ENCODE measurements at regions not wholly inside any gene's neighbourhood (a gene's known extent, or its start where the extent isn't known, plus 50 kb on each side); places are given as distances from the start of the nearest gene placed in this dataset.

- H3K9ac ChIP-seq (ENCODE audit: low read length): no peak overlapping the region
- DNase-seq: no peak
- CTCF ChIA-PET: no interaction called here
- H3K4me3 Mint-ChIP-seq: no peak overlapping the region
- H3K27ac ChIP-seq (ENCODE audit: low read length in 2 of 2): no peak overlapping the region
- H2AFZ ChIP-seq (ENCODE audit: insufficient read depth, low read depth, low read length, poor library complexity, severe bottlenecking): no peak overlapping the region
- H4K20me1 ChIP-seq (ENCODE audit: control insufficient read depth, insufficient read depth, low read length, poor library complexity, severe bottlenecking): no peaks in the 10 kb centered on the region
- intact Hi-C loops (cut with micrococcal nuclease): no loop called here
- H3K27me3 ChIP-seq (replicated peaks in 1 of 4; ENCODE audit: control extremely low read depth in 1 of 4, control insufficient read depth in 3 of 4, insufficient read depth in 4 of 4, low read length in 3 of 4): no peaks in the 10 kb centered on the region
- no peak overlapping the region for H3K4me2 ChIP-seq (replicated peaks; ENCODE audit: low read depth, low read length, poor library complexity, severe bottlenecking)
- no peak overlapping the region for H3K4me3 ChIP-seq (ENCODE audit: control extremely low read depth in 1 of 5, extremely low read depth in 1 of 5, insufficient read depth in 1 of 5, low read depth in 2 of 5, low read length in 4 of 5)
- H3K27ac Mint-ChIP-seq: no peak overlapping the region
- no peaks in the 10 kb centered on the region for H3K36me3 ChIP-seq (replicated peaks in 1 of 2; ENCODE audit: control extremely low read depth in 1 of 2, control insufficient read depth in 1 of 2, extremely low read depth in 1 of 2, insufficient read depth in 2 of 2, low read length in 1 of 2)
- H3K79me2 ChIP-seq (ENCODE audit: control insufficient read depth, insufficient read depth, low read length): no peaks in the 10 kb centered on the region
- H3K27me3 Mint-ChIP-seq: no peaks in the 10 kb centered on the region
- TF ChIP-seq, protein P1, sequence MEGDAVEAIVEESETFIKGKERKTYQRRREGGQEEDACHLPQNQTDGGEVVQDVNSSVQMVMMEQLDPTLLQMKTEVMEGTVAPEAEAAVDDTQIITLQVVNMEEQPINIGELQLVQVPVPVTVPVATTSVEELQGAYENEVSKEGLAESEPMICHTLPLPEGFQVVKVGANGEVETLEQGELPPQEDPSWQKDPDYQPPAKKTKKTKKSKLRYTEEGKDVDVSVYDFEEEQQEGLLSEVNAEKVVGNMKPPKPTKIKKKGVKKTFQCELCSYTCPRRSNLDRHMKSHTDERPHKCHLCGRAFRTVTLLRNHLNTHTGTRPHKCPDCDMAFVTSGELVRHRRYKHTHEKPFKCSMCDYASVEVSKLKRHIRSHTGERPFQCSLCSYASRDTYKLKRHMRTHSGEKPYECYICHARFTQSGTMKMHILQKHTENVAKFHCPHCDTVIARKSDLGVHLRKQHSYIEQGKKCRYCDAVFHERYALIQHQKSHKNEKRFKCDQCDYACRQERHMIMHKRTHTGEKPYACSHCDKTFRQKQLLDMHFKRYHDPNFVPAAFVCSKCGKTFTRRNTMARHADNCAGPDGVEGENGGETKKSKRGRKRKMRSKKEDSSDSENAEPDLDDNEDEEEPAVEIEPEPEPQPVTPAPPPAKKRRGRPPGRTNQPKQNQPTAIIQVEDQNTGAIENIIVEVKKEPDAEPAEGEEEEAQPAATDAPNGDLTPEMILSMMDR (IDR thresholded peaks at IDR 0.05): no peak
- TF ChIP-seq EZH2 (IDR thresholded peaks at IDR 0.05; ENCODE audit: borderline replicate concordance, insufficient read depth, low read depth, low read length, poor library complexity, severe bottlenecking): no peak
- 85% methylated on average over 31 of the region's 32 CpGs for WGBS (ENCODE audit: insufficient coverage)
- ATAC-seq (ENCODE audit: low read depth): no peak
- H3K4me1 ChIP-seq (ENCODE audit: control insufficient read depth in 2 of 2, insufficient read depth in 2 of 2, low read length in 2 of 2): no peaks in the 10 kb centered on the region
- H3K9me3 Mint-ChIP-seq (ENCODE audit: insufficient read depth): no peaks in the 10 kb centered on the region
- H3K4me1 Mint-ChIP-seq: no peaks in the 10 kb centered on the region
- peaks cover 1 to 10% (median 2%) of the 10 kb centered on the region in 3 donors for H3K9me3 ChIP-seq (ENCODE audit: control extremely low read depth in 1 of 3, control insufficient read depth in 2 of 3, insufficient read depth in 1 of 3, low read length in 2 of 3)
- POLR2A ChIA-PET: no interaction called here
Measured at GRCh38 chr11:97745515-97746050, 1275.2 kb upstream of the CNTN5 start.

DNA sequence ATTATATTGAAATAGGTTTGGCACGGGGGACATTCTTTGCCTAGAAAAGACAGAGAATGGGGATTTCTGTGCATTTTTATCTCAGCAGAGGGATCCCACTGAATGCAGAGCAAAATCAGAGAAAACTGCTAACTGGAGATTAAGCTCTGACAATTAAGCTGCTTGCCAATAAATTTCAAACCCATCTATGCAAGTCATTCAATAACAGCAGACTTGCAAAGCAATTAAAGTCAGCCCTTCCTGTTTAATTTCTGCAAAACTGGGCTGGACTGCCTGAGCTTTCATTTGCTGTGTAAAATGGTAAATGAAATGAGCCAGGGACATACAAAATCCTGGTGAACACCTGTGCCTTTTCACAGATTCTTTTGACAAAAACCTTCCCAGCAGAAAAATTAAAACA, 1273.9 kb upstream of the CNTN5 start:
- Histone ChIP-seq H3K36me3 (replicated peaks in 1 of 2; ENCODE audit: control extremely low read depth in 1 of 2, control insufficient read depth in 1 of 2, extremely low read depth in 1 of 2, insufficient read depth in 2 of 2, low read length in 1 of 2) (no peaks in the 10 kb centered on the region), H3K79me2 (ENCODE audit: control insufficient read depth, insufficient read depth, low read length) (no peaks in the 10 kb centered on the region), H3K4me2 (replicated peaks; ENCODE audit: low read depth, low read length, poor library complexity, severe bottlenecking) (no peak overlapping the region), H4K20me1 (ENCODE audit: control insufficient read depth, insufficient read depth, low read length, poor library complexity, severe bottlenecking) (no peaks in the 10 kb centered on the region), H3K9ac (ENCODE audit: low read length) (no peak overlapping the region), H3K27ac (ENCODE audit: low read length in 2 of 2) (no peak overlapping the region), H3K9me3 (ENCODE audit: control extremely low read depth in 1 of 3, control insufficient read depth in 2 of 3, insufficient read depth in 1 of 3, low read length in 2 of 3) (peaks cover 0 to 16% (median 1%) of the 10 kb centered on the region in 3 donors), H3K4me1 (ENCODE audit: control insufficient read depth in 2 of 2, insufficient read depth in 2 of 2, low read length in 2 of 2) (no peaks in the 10 kb centered on the region), H3K4me3 (ENCODE audit: control extremely low read depth in 1 of 5, extremely low read depth in 1 of 5, insufficient read depth in 1 of 5, low read depth in 2 of 5, low read length in 4 of 5) (no peak overlapping the region), H2AFZ (ENCODE audit: insufficient read depth, low read depth, low read length, poor library complexity, severe bottlenecking) (no peak overlapping the region), H3K27me3 (replicated peaks in 1 of 4; ENCODE audit: control extremely low read depth in 1 of 4, control insufficient read depth in 3 of 4, insufficient read depth in 4 of 4, low read length in 3 of 4) (no peaks in the 10 kb centered on the region)
- Mint-ChIP-seq H3K4me3 (no peak overlapping the region), H3K4me1 (no peaks in the 10 kb centered on the region), H3K27me3 (no peaks in the 10 kb centered on the region), H3K9me3 (ENCODE audit: insufficient read depth) (no peaks in the 10 kb centered on the region), H3K27ac (no peak overlapping the region)
- DNase-seq: no peak
- intact Hi-C loops (cut with micrococcal nuclease): no loop called here
- no peak for ATAC-seq (ENCODE audit: low read depth)
- 0% methylated on average over 1 of the region's 1 CpG for WGBS (ENCODE audit: insufficient coverage)
- POLR2A ChIA-PET: no interaction called here
- CTCF ChIA-PET: no interaction called here
- TF ChIP-seq, protein P1 (IDR thresholded peaks at IDR 0.05): no peak
- TF ChIP-seq EZH2 (IDR thresholded peaks at IDR 0.05; ENCODE audit: borderline replicate concordance, insufficient read depth, low read depth, low read length, poor library complexity, severe bottlenecking): no peak
